ENCODE measurements at regions not wholly inside any gene's neighbourhood (a gene's known extent, or its start where the extent isn't known, plus 50 kb on each side); places are given as distances from the start of the nearest gene placed in this dataset.

GRCh38 chr9:127553793-127554192 lies 58.3 kb upstream of the STXBP1 start:
- no peak for DNase-seq

- DNase-seq: no peak
These were observed 56.9 kb upstream of the STXBP1 start for GRCh38 chr9:127554966-127555839.

GRCh38 chr9:127555840-127556820 lies 55.9 kb upstream of the STXBP1 start:
- DNase-seq: peak; percentile 90

GRCh38 chr9:127556871-127557270 lies 55.2 kb upstream of the STXBP1 start:
- DNase-seq: no peak

- DNase-seq: peak; percentile 40
These were observed 54.6 kb upstream of the STXBP1 start for GRCh38 chr9:127557466-127557869.

GRCh38 chr9:127557998-127558546 lies 54.0 kb upstream of the STXBP1 start:
- no peak for DNase-seq

- no peak for DNase-seq
These were observed 53.4 kb upstream of the STXBP1 start for GRCh38 chr9:127558581-127559246.

GRCh38 chr9:127559247-127559680 lies 52.8 kb upstream of the STXBP1 start:
- no peak for DNase-seq

GRCh38 chr9:127561491-127562278 lies 50.4 kb upstream of the STXBP1 start:
- DNase-seq: peak; percentile 26
